Adrenal gland (tissue), 9 donors: ENCODE measurements at regions not wholly inside any gene's neighbourhood (a gene's known extent, or its start where the extent isn't known, plus 50 kb on each side); places are given as distances from the start of the nearest gene placed in this dataset.

ENCODE experiments used
- DNase-seq, 7 donors: peaks; one replicate each; pipeline ENCODE4 v3.0.0-alpha.2; 2019 to 2020
- H3K27ac ChIP-seq, 5 donors: fragments of 200-600 bp; sonication (generic) in 4 of 5; 1 replicate in 3 of 5; 2 replicates in 2 of 5; pipeline versions ENCODE4 v1.5.1 to v1.8.0; 2016 to 2020; ENCODE audit warnings: mild to moderate bottlenecking in 1 of 5
- H3K27me3 ChIP-seq: fragments of 200-600 bp; 2 replicates; pipeline ENCODE4 v1.8.0; 2021
- H3K36me3 ChIP-seq, 2 donors: fragments of 200-600 bp; replicated peaks in 1 of 2; 1 replicate in 1 of 2; 2 replicates in 1 of 2; pipeline versions ENCODE4 v1.5.1 to v1.8.0; 2018 to 2022
- H3K4me1 ChIP-seq, 2 donors: fragments of 200-600 bp; replicated peaks in 1 of 2; 1 replicate in 1 of 2; 2 replicates in 1 of 2; pipeline versions ENCODE4 v1.5.1 to v1.8.0; 2018 to 2021
- H3K4me3 ChIP-seq, 4 donors: fragments of 200-600 bp; sonication (generic) in 3 of 4; one replicate each; pipeline ENCODE4 v1.5.1; 2016 to 2018
- H3K9me3 ChIP-seq, 3 donors: fragments of 200-600 bp; sonication (generic) in 1 of 3; replicated peaks in 1 of 3; 1 replicate in 2 of 3; 2 replicates in 1 of 3; pipeline versions ENCODE4 v1.5.1 to v1.8.0; 2016 to 2021
- POLR2A ChIP-seq, 2 donors: fragments of 450-650 bp; IDR thresholded peaks; one replicate each; pipeline ENCODE4 v1.6.1; 2017; ENCODE audit warnings: antibody characterized with exemption in 2 of 2, mild to moderate bottlenecking in 2 of 2, moderate library complexity in 1 of 2
- WGBS, 4 donors: extraction: QIAGEN DNeasy Blood & Tissue Kit in 2 of 4; methylation state at CpG; one replicate each; pipeline versions ENCODE4 v1.1.5 to v1.1.7; 2013 to 2017; 5-methylcytosine and 5-hydroxymethylcytosine counted together
- intact Hi-C, 2 donors: fragments of 100-400 bp; cut with DNase I; formaldehyde crosslinking; loops; one replicate each; pipeline versions ENCODE4 v1.14.1 to v1.15.0; 2022 to 2023
- small RNA-seq, 2 donors: library from RNA; depleted of rRNA; stranded (forward); fragments of <200 nt; gene quantifications; one replicate each; pipeline ENCODE3, GENCODE V24; 2016
- TF ChIP-seq, protein P1 (sequence below), 6 experiments: fragments of 450-650 bp in 4 of 6; fragments of 200-600 bp in 2 of 6; sonication (generic) in 1 of 6; IDR thresholded peaks; 1 replicate in 5 of 6; 2 replicates in 1 of 6; pipeline versions ENCODE4 v1.5.1 to v1.8.0; 2016 to 2021; ENCODE audit warnings: antibody characterized with exemption in 6 of 6, mild to moderate bottlenecking in 2 of 6, moderate library complexity in 1 of 6
- donor health status: healthy with polysubstance abuse.
- donor health status: Bipolar disorder and iron deficiency.
- donor health status: DM: yes; HTN: yes; CAD: no.
- donor health status: DM: no; HTN: no; CAD: no.
- donor health status: DM: no; HTN: no; CAD: no.

DNA sequence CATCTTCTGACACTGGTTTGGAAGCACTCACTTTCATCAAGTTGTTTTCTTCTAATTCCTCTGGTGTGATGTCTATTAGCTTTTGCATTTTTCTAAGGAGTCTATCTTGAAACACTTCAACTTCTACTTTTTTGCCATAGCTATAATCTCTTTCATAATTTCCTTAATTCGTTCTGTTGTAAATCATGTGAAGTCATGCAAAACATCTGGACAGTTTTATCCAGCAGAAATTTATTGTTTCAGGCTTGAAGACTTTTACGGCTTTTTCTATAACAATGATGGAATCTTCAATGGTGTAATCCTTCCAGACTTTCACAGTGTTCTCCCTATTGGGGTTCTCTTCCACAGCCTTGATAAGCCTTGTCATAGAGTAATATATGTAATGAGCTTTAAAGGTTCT, 74.9 kb upstream of the PABPC4L start:
- H3K9me3 ChIP-seq: peaks cover 0 to 5% (median 0%) of the 10 kb centered on the region in 3 donors
- H3K4me3 ChIP-seq: no peak overlapping the region
- DNase-seq: no peak
- H3K36me3 ChIP-seq: no peaks in the 10 kb centered on the region
- intact Hi-C loops: no loop called here
- no peaks in the 10 kb centered on the region for H3K27me3 ChIP-seq
- TF ChIP-seq, protein P1, sequence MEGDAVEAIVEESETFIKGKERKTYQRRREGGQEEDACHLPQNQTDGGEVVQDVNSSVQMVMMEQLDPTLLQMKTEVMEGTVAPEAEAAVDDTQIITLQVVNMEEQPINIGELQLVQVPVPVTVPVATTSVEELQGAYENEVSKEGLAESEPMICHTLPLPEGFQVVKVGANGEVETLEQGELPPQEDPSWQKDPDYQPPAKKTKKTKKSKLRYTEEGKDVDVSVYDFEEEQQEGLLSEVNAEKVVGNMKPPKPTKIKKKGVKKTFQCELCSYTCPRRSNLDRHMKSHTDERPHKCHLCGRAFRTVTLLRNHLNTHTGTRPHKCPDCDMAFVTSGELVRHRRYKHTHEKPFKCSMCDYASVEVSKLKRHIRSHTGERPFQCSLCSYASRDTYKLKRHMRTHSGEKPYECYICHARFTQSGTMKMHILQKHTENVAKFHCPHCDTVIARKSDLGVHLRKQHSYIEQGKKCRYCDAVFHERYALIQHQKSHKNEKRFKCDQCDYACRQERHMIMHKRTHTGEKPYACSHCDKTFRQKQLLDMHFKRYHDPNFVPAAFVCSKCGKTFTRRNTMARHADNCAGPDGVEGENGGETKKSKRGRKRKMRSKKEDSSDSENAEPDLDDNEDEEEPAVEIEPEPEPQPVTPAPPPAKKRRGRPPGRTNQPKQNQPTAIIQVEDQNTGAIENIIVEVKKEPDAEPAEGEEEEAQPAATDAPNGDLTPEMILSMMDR (IDR thresholded peaks at IDR 0.05): no peak
- no peak for TF ChIP-seq POLR2A (IDR thresholded peaks at IDR 0.05)
- no peaks in the 10 kb centered on the region for H3K4me1 ChIP-seq
- WGBS, 4 donors: 53 to 70% (median 67%) methylated on average over 2 of the region's 2 CpGs
- H3K27ac ChIP-seq: no peak overlapping the region

DNA sequence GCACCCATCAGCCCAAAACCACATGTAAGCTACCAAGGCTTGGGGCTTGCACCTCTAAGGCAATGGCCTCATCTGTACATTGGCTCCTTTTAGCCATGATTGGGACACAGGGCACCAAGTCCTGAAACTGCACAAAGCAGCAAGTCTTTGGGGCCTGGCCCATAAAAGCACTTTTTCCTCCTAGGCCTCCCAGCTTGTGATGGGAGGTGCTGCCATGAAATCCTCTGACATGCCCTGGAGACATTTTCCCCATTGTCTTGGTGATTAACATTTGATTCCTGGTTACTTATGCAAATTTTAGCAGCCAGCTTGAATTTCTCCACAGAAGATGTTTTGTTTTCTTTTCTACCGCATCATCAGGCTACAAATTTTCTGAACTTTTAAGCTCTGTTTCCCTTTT, 58.5 kb upstream of the PABPC4L start:
- WGBS, 4 donors: 80 to 89% (median 86%) methylated on average over 1 of the region's 1 CpG
- no peaks in the 10 kb centered on the region for H3K27me3 ChIP-seq
- intact Hi-C loops: no loop called here

More for the DNA sequence above, 58.5 kb upstream of the PABPC4L start:
- no peak for DNase-seq
- H3K27ac ChIP-seq: no peak overlapping the region
- H3K9me3 ChIP-seq: no peaks in the 10 kb centered on the region
- no peaks in the 10 kb centered on the region for H3K36me3 ChIP-seq
- H3K4me1 ChIP-seq: no peaks in the 10 kb centered on the region
- no peak for TF ChIP-seq POLR2A (IDR thresholded peaks at IDR 0.05)
- TF ChIP-seq, protein P1 (IDR thresholded peaks at IDR 0.05): no peak
- H3K4me3 ChIP-seq: no peak overlapping the region

Small RNA genes in the stretch of these regions (small RNA-seq; reads per million reads assigned to genes)
- gene AC104619.4: 0 reads per million in 2 donors
- gene RF00026: 0 reads per million in 2 donors
